Gastroesophageal sphincter (tissue), 4 donors: ENCODE measurements at regions not wholly inside any gene's neighbourhood (a gene's known extent, or its start where the extent isn't known, plus 50 kb on each side); places are given as distances from the start of the nearest gene placed in this dataset.
"Not testable (repeated sequence)": the region's sequence is repeated elsewhere in the genome, so short reads cannot be mapped to it uniquely, and the experiment has no call there.

ENCODE experiments used
- ATAC-seq: fragments of 150-250 bp; one replicate; pipeline ENCODE4 v1.9.1; 2016; ENCODE audit warnings: mild to moderate bottlenecking, moderate library complexity
- H3K27ac ChIP-seq, 4 donors: fragments of 200-600 bp; sonication (generic) in 3 of 4; 1 replicate in 3 of 4; 2 replicates in 1 of 4; pipeline ENCODE4 v1.5.1; 2016 to 2019
- H3K27me3 ChIP-seq: fragments of 200-600 bp; sonication (generic); one replicate; pipeline ENCODE4 v1.5.1; 2019
- H3K36me3 ChIP-seq, 2 donors: fragments of 200-600 bp; sonication (generic); one replicate each; pipeline ENCODE4 v1.5.1; 2019; ENCODE audit warnings: control low read depth in 1 of 2
- H3K4me1 ChIP-seq, 3 donors: fragments of 200-600 bp; sonication (generic); 1 replicate in 2 of 3; 2 replicates in 1 of 3; pipeline ENCODE4 v1.5.1; 2016 to 2019; ENCODE audit warnings: control low read depth in 2 of 3
- H3K4me3 ChIP-seq, 2 donors: fragments of 200-600 bp; sonication (generic); one replicate each; pipeline ENCODE4 v1.5.1; 2019; ENCODE audit warnings: mild to moderate bottlenecking in 1 of 2, moderate library complexity in 1 of 2
- H3K9me3 ChIP-seq, 3 donors: fragments of 200-600 bp; sonication (generic); one replicate each; pipeline ENCODE4 v1.5.1; 2017 to 2019; ENCODE audit warnings: control low read depth in 2 of 3
- CTCF ChIP-seq, 4 experiments: fragments of 200-600 bp in 2 of 4; fragments of 450-650 bp in 2 of 4; sonication (generic) in 1 of 4; IDR thresholded peaks; one replicate each; pipeline ENCODE4 v1.5.1; 2017 to 2019; ENCODE audit warnings: antibody characterized with exemption in 4 of 4, mild to moderate bottlenecking in 2 of 4, moderate library complexity in 2 of 4
- EP300 ChIP-seq: sonication (generic); formaldehyde crosslinking; IDR thresholded peaks from one replicate; pipeline ENCODE4 v1.6.1; 2017; ENCODE audit warnings: antibody characterized with exemption, mild to moderate bottlenecking
- POLR2A ChIP-seq, 2 donors: fragments of 450-650 bp; IDR thresholded peaks; one replicate each; pipeline ENCODE4 v1.6.1; 2017; ENCODE audit warnings: antibody characterized with exemption in 2 of 2, mild to moderate bottlenecking in 2 of 2, moderate library complexity in 1 of 2
- POLR2AphosphoS5 ChIP-seq: sonication (generic); formaldehyde crosslinking; IDR thresholded peaks from one replicate; pipeline ENCODE4 v1.6.1; 2017; ENCODE audit warnings: antibody characterized with exemption
- WGBS, 2 donors: methylation state at CpG; one replicate each; pipeline ENCODE4 v1.1.5; 2018; ENCODE audit warnings: low coverage in 1 of 2; 5-methylcytosine and 5-hydroxymethylcytosine counted together

- Histone ChIP-seq H3K27me3 (no peaks in the 10 kb centered on the region), H3K27ac (no peak overlapping the region), H3K4me1 (no peaks in the 10 kb centered on the region), H3K4me3 (no peak overlapping the region), H3K9me3 (no peaks in the 10 kb centered on the region), H3K36me3 (no peaks in the 10 kb centered on the region)
- WGBS, 2 donors = 59 to 88% methylated on average over 4 of the region's 4 CpGs
- no peak for ATAC-seq
- TF ChIP-seq POLR2AphosphoS5 (no peak), EP300 (no peak), POLR2A (IDR thresholded peaks at IDR 0.05) (no peak), CTCF (IDR thresholded peaks at IDR 0.05) (no peak)
These were observed 54.2 kb upstream of the NFIA start for GRCh38 chr1:61028136-61028535.

GRCh38 chr1:61018068-61018467, 64.3 kb upstream of the NFIA start:
- H3K4me1 ChIP-seq, H3K36me3 ChIP-seq, ATAC-seq, H3K9me3 ChIP-seq, H3K27ac ChIP-seq, H3K27me3 ChIP-seq, H3K4me3 ChIP-seq: not testable (repeated sequence)
- whole genome bisulfite sequencing, 2 donors = 78 to 87% methylated on average over 4 of the region's 7 CpGs

DNA sequence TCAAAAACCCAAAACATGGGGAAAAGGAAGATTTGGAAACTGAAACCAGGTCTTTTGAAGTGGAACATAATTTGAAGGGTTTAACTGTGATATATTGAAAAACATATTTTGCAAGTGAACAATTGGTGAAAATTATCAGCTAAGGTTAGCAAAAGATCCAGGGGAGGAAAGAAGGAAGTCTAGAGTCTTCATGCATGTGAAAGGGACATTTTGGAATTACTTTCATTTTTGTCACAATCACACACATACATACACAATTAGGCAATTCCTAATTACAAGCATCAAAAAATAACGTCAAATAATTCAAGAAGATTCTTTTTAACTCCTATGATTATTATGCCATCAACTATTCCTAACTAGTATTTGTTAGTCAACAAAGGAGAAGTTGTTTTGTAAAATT, 64.7 kb upstream of the NFIA start:
- H3K27me3 ChIP-seq = no peaks in the 10 kb centered on the region
- WGBS, 2 donors = 87 to 88% methylated on average over 1 of the region's 1 CpG
- no peak for TF ChIP-seq POLR2AphosphoS5
- TF ChIP-seq EP300 = no peak
- no peak for TF ChIP-seq POLR2A (IDR thresholded peaks at IDR 0.05)
- no peak for TF ChIP-seq CTCF (IDR thresholded peaks at IDR 0.05)

GRCh38 chr1:61013946-61014667, 68.3 kb upstream of the NFIA start:
- Histone ChIP-seq H3K4me3 (no peak overlapping the region), H3K27me3 (no peaks in the 10 kb centered on the region), H3K27ac (no peak overlapping the region), H3K9me3 (no peaks in the 10 kb centered on the region), H3K36me3 (no peaks in the 10 kb centered on the region), H3K4me1 (peaks cover 0 to 5% (median 0%) of the 10 kb centered on the region in 3 donors)
- WGBS, 2 donors = 66 to 70% methylated on average over 3 to 4 of the region's 4 CpGs
- no peak for ATAC-seq
- TF ChIP-seq POLR2A (IDR thresholded peaks at IDR 0.05) (no peak), POLR2AphosphoS5 (no peak), EP300 (no peak), CTCF (IDR thresholded peaks at IDR 0.05) (no peak)

More for the DNA sequence above, 64.7 kb upstream of the NFIA start:
- Histone ChIP-seq H3K4me3 (no peak overlapping the region), H3K4me1 (peaks cover 0 to 5% (median 0%) of the 10 kb centered on the region in 3 donors), H3K36me3 (no peaks in the 10 kb centered on the region), H3K27ac (no peak overlapping the region), H3K9me3 (no peaks in the 10 kb centered on the region)
- no peak for ATAC-seq

GRCh38 chr1:61013189-61013945, 69.0 kb upstream of the NFIA start:
- Histone ChIP-seq H3K9me3 (no peaks in the 10 kb centered on the region), H3K4me1 (peaks cover 0 to 5% (median 0%) of the 10 kb centered on the region in 3 donors), H3K27me3 (no peaks in the 10 kb centered on the region), H3K4me3 (no peak overlapping the region), H3K27ac (no peak overlapping the region), H3K36me3 (no peaks in the 10 kb centered on the region)
- no peak for ATAC-seq
- peak; percentile 45 for TF ChIP-seq POLR2AphosphoS5
- TF ChIP-seq CTCF (IDR thresholded peaks at IDR 0.05) = no peak
- no peak for TF ChIP-seq EP300
- 60 to 86% methylated on average over 1 to 3 of the region's 4 CpGs for WGBS, 2 donors
